HuH-7 (cell line): ENCODE measurements at regions not wholly inside any gene's neighbourhood (a gene's known extent, or its start where the extent isn't known, plus 50 kb on each side); places are given as distances from the start of the nearest gene placed in this dataset.
"Not testable (repeated sequence)": the region's sequence is repeated elsewhere in the genome, so short reads cannot be mapped to it uniquely, and the experiment has no call there.

Experiments
- DNase-seq: peaks from one replicate; pipeline ENCODE4 v3.0.0; 2011; ENCODE audit warnings: low spot score

GRCh38 chr4:162943263-162943662, 223.4 kb downstream of the NAF1 start:
- DNase-seq, result no peak

- no peak for DNase-seq
Measured at GRCh38 chr4:162938738-162939485, 227.8 kb downstream of the NAF1 start.

GRCh38 chr4:162935214-162935613, 231.5 kb downstream of the NAF1 start:
- DNase-seq, result no peak

- DNase-seq, result no peak
Measured at GRCh38 chr4:162931286-162931685, 235.4 kb downstream of the NAF1 start.

- DNase-seq, result no peak
Measured at GRCh38 chr4:162921178-162921785, 245.4 kb downstream of the NAF1 start.

GRCh38 chr4:162920649-162921048, 246.0 kb downstream of the NAF1 start:
- DNase-seq, result no peak

GRCh38 chr4:162912482-162912881, 254.2 kb downstream of the NAF1 start:
- no peak for DNase-seq

GRCh38 chr4:162911349-162911748, 255.3 kb downstream of the NAF1 start:
- no peak for DNase-seq

GRCh38 chr4:162909952-162910351, 256.7 kb downstream of the NAF1 start:
- no peak for DNase-seq

GRCh38 chr4:162894387-162894786, 272.3 kb downstream of the NAF1 start:
- no peak for DNase-seq

- no peak for DNase-seq
Measured at GRCh38 chr4:162891788-162892707, 274.6 kb downstream of the NAF1 start.

GRCh38 chr4:162878096-162878495, 288.6 kb downstream of the NAF1 start:
- DNase-seq, result no peak

- no peak for DNase-seq
Measured at GRCh38 chr4:162874748-162875147, 291.9 kb downstream of the NAF1 start.

- DNase-seq, result no peak
Measured at GRCh38 chr4:162871990-162872389, 294.7 kb downstream of the NAF1 start.

GRCh38 chr4:162869157-162869556, 297.5 kb downstream of the NAF1 start:
- no peak for DNase-seq

GRCh38 chr4:162866565-162866964, 300.1 kb downstream of the NAF1 start:
- no peak for DNase-seq

- no peak for DNase-seq
Measured at GRCh38 chr4:162865102-162865501, 301.6 kb downstream of the NAF1 start.

- DNase-seq, result no peak
Measured at GRCh38 chr4:162853788-162854187, 312.9 kb downstream of the NAF1 start.

GRCh38 chr4:162852642-162853041, 314.0 kb downstream of the NAF1 start:
- DNase-seq, result no peak

- DNase-seq, result not testable (repeated sequence)
Measured at GRCh38 chr4:162851241-162851758, 315.4 kb downstream of the NAF1 start.

GRCh38 chr4:162849937-162850336, 316.8 kb downstream of the NAF1 start:
- DNase-seq, result no peak

- no peak for DNase-seq
Measured at GRCh38 chr4:162847945-162848549, 318.6 kb downstream of the NAF1 start.
